Spleen (tissue), 7 donors: ENCODE measurements at regions not wholly inside any gene's neighbourhood (a gene's known extent, or its start where the extent isn't known, plus 50 kb on each side); places are given as distances from the start of the nearest gene placed in this dataset.
"Not testable (repeated sequence)": the region's sequence is repeated elsewhere in the genome, so short reads cannot be mapped to it uniquely, and the experiment has no call there.

Source experiments
- CTCF ChIP-seq, 11 experiments: fragments of 200-600 bp in 7 of 11; fragments of 450-650 bp in 4 of 11; sonication (generic) in 4 of 11; IDR thresholded peaks in 8 of 11; conservative IDR thresholded peaks in 3 of 11; 1 replicate in 7 of 11; 2 replicates in 4 of 11; pipeline versions ENCODE4 v1.4.0 to v1.8.0; 2016 to 2021; ENCODE audit warnings: antibody characterized with exemption in 11 of 11, inconsistent platforms in 4 of 11, mild to moderate bottlenecking in 1 of 11
- POLR2A ChIP-seq, 3 donors: fragments of 450-650 bp; IDR thresholded peaks; one replicate each; pipeline ENCODE4 v1.5.1; 2017; ENCODE audit warnings: antibody characterized with exemption in 3 of 3, mild to moderate bottlenecking in 1 of 3
- POLR2AphosphoS5 ChIP-seq, 3 donors: sonication (generic); formaldehyde crosslinking; IDR thresholded peaks; one replicate each; pipeline ENCODE4 v1.5.1; 2017; ENCODE audit warnings: antibody characterized with exemption in 3 of 3
- donor health status: DM: no; HTN: no; CAD: no; lungs with moderate emphysema.
- donor health status: DM: no; HTN: no; CAD: no.
- donor health status: DM: no; HTN: no; CAD: no.

GRCh38 chr12:9469956-9470355 lies 137.8 kb downstream of the KLRB1 start:
- TF ChIP-seq CTCF (IDR thresholded peaks at IDR 0.05 in 8 of 11, conservative IDR thresholded peaks at IDR 0.05 in 3 of 11); POLR2A (IDR thresholded peaks at IDR 0.05); POLR2AphosphoS5 (IDR thresholded peaks at IDR 0.05): not testable (repeated sequence)
